ENCODE measurements at regions not wholly inside any gene's neighbourhood (a gene's known extent, or its start where the extent isn't known, plus 50 kb on each side); places are given as distances from the start of the nearest gene placed in this dataset.

- Histone ChIP-seq H3K9ac (ENCODE audit: control insufficient read depth, insufficient read depth, low read length) (no peak overlapping the region), H3K36me3 (ENCODE audit: control insufficient read depth in 2 of 2, insufficient read depth in 2 of 2, low read length in 1 of 2) (no peaks in the 10 kb centered on the region), H4K20me1 (ENCODE audit: control insufficient read depth, insufficient read depth) (no peaks in the 10 kb centered on the region), H3K9me3 (replicated peaks; ENCODE audit: control insufficient read depth, insufficient read depth, low read length) (no peaks in the 10 kb centered on the region), H2AFZ (ENCODE audit: control insufficient read depth, low read depth, low read length) (no peak overlapping the region), H3K79me2 (ENCODE audit: control insufficient read depth, insufficient read depth, low read length) (no peaks in the 10 kb centered on the region), H3K4me2 (ENCODE audit: control insufficient read depth, insufficient read depth) (no peak overlapping the region), H3K27ac (ENCODE audit: control insufficient read depth, insufficient read depth) (no peak overlapping the region), H3K4me1 (ENCODE audit: control insufficient read depth, insufficient read depth, low read length) (no peaks in the 10 kb centered on the region), H3K4me3 (no peak overlapping the region), H3K27me3 (replicated peaks in 1 of 2; ENCODE audit: control insufficient read depth in 2 of 2, insufficient read depth in 2 of 2, low read length in 1 of 2) (no peaks in the 10 kb centered on the region; a peak in 1 of 4 replicates)
- FAIRE-seq (no peak), DNase-seq (ENCODE audit: low read depth, low spot score) (no peak), ATAC-seq (no peak)
- in situ Hi-C loops (cut with MboI) = no loop called here
- SMC1A ChIA-PET (ENCODE audit: uncharacterized antibody, unreplicated experiment) = no interaction called here
- CTCF ChIA-PET = no interaction called here
- TF ChIP-seq SREBF1 (IDR thresholded peaks at IDR 0.05; ENCODE audit: low read length) (no peak), GATAD2B (conservative IDR thresholded peaks at IDR 0.05; ENCODE audit: low read depth) (no peak), SUZ12 (IDR thresholded peaks at IDR 0.05; ENCODE audit: unreplicated experiment) (no peak), LARP7 (IDR thresholded peaks at IDR 0.05) (no peak), SRF (IDR thresholded peaks at IDR 0.05; ENCODE audit: low read depth in 2 of 2, low read length in 2 of 2) (no peak), ZNF207 (IDR thresholded peaks at IDR 0.05; ENCODE audit: borderline replicate concordance) (no peak), TARDBP (IDR thresholded peaks at IDR 0.05; ENCODE audit: borderline replicate concordance) (no peak), NR2F1 (conservative IDR thresholded peaks at IDR 0.05) (no peak), NBN (IDR thresholded peaks at IDR 0.05) (no peak)
- TF ChIP-seq, protein P1, sequence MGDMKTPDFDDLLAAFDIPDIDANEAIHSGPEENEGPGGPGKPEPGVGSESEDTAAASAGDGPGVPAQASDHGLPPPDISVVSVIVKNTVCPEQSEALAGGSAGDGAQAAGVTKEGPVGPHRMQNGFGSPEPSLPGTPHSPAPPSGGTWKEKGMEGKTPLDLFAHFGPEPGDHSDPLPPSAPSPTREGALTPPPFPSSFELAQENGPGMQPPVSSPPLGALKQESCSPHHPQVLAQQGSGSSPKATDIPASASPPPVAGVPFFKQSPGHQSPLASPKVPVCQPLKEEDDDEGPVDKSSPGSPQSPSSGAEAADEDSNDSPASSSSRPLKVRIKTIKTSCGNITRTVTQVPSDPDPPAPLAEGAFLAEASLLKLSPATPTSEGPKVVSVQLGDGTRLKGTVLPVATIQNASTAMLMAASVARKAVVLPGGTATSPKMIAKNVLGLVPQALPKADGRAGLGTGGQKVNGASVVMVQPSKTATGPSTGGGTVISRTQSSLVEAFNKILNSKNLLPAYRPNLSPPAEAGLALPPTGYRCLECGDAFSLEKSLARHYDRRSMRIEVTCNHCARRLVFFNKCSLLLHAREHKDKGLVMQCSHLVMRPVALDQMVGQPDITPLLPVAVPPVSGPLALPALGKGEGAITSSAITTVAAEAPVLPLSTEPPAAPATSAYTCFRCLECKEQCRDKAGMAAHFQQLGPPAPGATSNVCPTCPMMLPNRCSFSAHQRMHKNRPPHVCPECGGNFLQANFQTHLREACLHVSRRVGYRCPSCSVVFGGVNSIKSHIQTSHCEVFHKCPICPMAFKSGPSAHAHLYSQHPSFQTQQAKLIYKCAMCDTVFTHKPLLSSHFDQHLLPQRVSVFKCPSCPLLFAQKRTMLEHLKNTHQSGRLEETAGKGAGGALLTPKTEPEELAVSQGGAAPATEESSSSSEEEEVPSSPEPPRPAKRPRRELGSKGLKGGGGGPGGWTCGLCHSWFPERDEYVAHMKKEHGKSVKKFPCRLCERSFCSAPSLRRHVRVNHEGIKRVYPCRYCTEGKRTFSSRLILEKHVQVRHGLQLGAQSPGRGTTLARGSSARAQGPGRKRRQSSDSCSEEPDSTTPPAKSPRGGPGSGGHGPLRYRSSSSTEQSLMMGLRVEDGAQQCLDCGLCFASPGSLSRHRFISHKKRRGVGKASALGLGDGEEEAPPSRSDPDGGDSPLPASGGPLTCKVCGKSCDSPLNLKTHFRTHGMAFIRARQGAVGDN (IDR thresholded peaks at IDR 0.05) = no peak
- WGBS (ENCODE audit: insufficient coverage, insufficient replicate concordance, low lambda C conversion rate, missing lambda C conversion rate) = 5% methylated on average over 3 of the region's 3 CpGs
- RAD21 ChIA-PET (ENCODE audit: unreplicated experiment) = no interaction called here
- no TSS peak for BruUV-seq (replicated peaks)
- POLR2A ChIA-PET = no interaction called here
- intact Hi-C loops (cut with micrococcal nuclease; ENCODE audit: unreplicated experiment) = no loop called here
Observed at GRCh38 chr2:52695731-52696130, 1071.9 kb upstream of the CHAC2 start.
